ENCODE measurements at regions not wholly inside any gene's neighbourhood (a gene's known extent, or its start where the extent isn't known, plus 50 kb on each side); places are given as distances from the start of the nearest gene placed in this dataset.
"Not testable (repeated sequence)": the region's sequence is repeated elsewhere in the genome, so short reads cannot be mapped to it uniquely, and the experiment has no call there.

GRCh38 chr11:23455321-23455891 lies 595.1 kb upstream of the CCDC179 start:
- Histone ChIP-seq H3K4me1 (ENCODE audit: control insufficient read depth, insufficient read depth, low read length) (no peaks in the 10 kb centered on the region), H3K36me3 (ENCODE audit: control insufficient read depth, insufficient read depth, low read length) (no peaks in the 10 kb centered on the region), H3K4me3 (ENCODE audit: low read length) (no peak overlapping the region), H3K9me3 (ENCODE audit: control insufficient read depth, low read depth, low read length) (no peaks in the 10 kb centered on the region), H3K27ac (ENCODE audit: low read length) (no peak overlapping the region), H3K27me3 (ENCODE audit: control insufficient read depth, insufficient read depth, low read length) (no peaks in the 10 kb centered on the region)
- DNase-seq = no peak
- no CpG with 5 or more reads among the region's 3 CpGs for WGBS (ENCODE audit: insufficient coverage, low lambda C conversion rate)

DNA sequence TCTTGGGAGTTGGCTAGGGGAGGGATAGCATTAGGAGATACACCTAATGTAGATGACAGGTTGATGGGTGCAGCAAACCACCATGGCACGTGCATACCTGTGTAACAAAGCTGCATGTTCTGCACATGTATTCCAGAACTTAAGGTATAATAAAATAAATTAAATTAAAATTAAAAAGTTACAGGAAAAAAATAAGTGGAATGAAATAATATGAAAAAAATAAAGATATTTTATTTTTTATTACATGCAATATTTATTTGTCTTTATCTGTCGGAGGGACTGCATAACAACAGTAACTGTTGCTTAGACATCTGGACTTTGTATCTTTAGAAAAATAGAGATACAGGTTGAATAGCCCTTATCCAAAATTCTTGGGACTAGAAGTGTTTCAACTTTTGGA lies 597.4 kb upstream of the CCDC179 start:
- Histone ChIP-seq H3K9me3 (ENCODE audit: control insufficient read depth, low read depth, low read length) (no peaks in the 10 kb centered on the region), H3K4me3 (ENCODE audit: low read length) (no peak overlapping the region), H3K36me3 (ENCODE audit: control insufficient read depth, insufficient read depth, low read length) (no peaks in the 10 kb centered on the region), H3K27ac (ENCODE audit: low read length) (no peak overlapping the region), H3K27me3 (ENCODE audit: control insufficient read depth, insufficient read depth, low read length) (no peaks in the 10 kb centered on the region), H3K4me1 (ENCODE audit: control insufficient read depth, insufficient read depth, low read length) (no peaks in the 10 kb centered on the region)
- WGBS (ENCODE audit: insufficient coverage, low lambda C conversion rate) = 100% methylated on average over 1 of the region's 2 CpGs
- no peak for DNase-seq

GRCh38 chr11:23471878-23472277 lies 611.6 kb upstream of the CCDC179 start:
- Histone ChIP-seq H3K27me3 (ENCODE audit: control insufficient read depth, insufficient read depth, low read length) (no peaks in the 10 kb centered on the region), H3K4me3 (ENCODE audit: low read length) (no peak overlapping the region), H3K4me1 (ENCODE audit: control insufficient read depth, insufficient read depth, low read length) (no peaks in the 10 kb centered on the region), H3K9me3 (ENCODE audit: control insufficient read depth, low read depth, low read length) (no peaks in the 10 kb centered on the region), H3K27ac (ENCODE audit: low read length) (no peak overlapping the region), H3K36me3 (ENCODE audit: control insufficient read depth, insufficient read depth, low read length) (no peaks in the 10 kb centered on the region)
- no peak for DNase-seq
- WGBS (ENCODE audit: insufficient coverage, low lambda C conversion rate) = 100% methylated on average over 2 of the region's 2 CpGs

DNA sequence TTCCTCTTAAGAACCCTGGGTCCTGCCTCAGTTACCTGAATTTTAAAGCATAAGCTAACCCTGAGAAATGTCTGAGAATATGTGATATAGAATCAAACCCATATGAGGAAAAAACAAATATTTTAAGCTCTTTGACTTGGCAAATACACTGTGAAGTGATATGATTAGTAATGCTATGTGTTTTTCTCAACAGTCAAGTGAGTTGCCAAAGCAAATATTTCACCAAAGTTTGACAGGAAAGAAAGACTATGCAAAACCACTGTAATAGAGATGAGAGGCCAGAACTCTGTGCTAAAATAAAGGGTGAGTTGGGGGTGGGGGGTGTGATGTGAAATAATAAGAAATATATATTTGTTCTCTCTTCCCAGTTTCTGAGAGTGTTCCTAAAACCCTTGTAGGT lies 613.5 kb upstream of the CCDC179 start:
- H3K27me3 ChIP-seq (ENCODE audit: control insufficient read depth, insufficient read depth, low read length) = no peaks in the 10 kb centered on the region
- H3K27ac ChIP-seq (ENCODE audit: low read length) = no peak overlapping the region
- no peaks in the 10 kb centered on the region for H3K4me1 ChIP-seq (ENCODE audit: control insufficient read depth, insufficient read depth, low read length)
- no peaks in the 10 kb centered on the region for H3K36me3 ChIP-seq (ENCODE audit: control insufficient read depth, insufficient read depth, low read length)
- H3K4me3 ChIP-seq (ENCODE audit: low read length) = no peak overlapping the region
- no peaks in the 10 kb centered on the region for H3K9me3 ChIP-seq (ENCODE audit: control insufficient read depth, low read depth, low read length)
- no peak for DNase-seq

GRCh38 chr11:23480736-23481135 lies 620.5 kb upstream of the CCDC179 start:
- H3K27me3 ChIP-seq (ENCODE audit: control insufficient read depth, insufficient read depth, low read length) = no peaks in the 10 kb centered on the region
- H3K4me3 ChIP-seq (ENCODE audit: low read length) = no peak overlapping the region
- H3K9me3 ChIP-seq (ENCODE audit: control insufficient read depth, low read depth, low read length) = no peaks in the 10 kb centered on the region
- H3K36me3 ChIP-seq (ENCODE audit: control insufficient read depth, insufficient read depth, low read length) = no peaks in the 10 kb centered on the region
- no peaks in the 10 kb centered on the region for H3K4me1 ChIP-seq (ENCODE audit: control insufficient read depth, insufficient read depth, low read length)
- H3K27ac ChIP-seq (ENCODE audit: low read length) = no peak overlapping the region
- DNase-seq = no peak

GRCh38 chr11:23484146-23484545 lies 623.9 kb upstream of the CCDC179 start:
- H3K27me3 ChIP-seq (ENCODE audit: control insufficient read depth, insufficient read depth, low read length); H3K27ac ChIP-seq (ENCODE audit: low read length); DNase-seq; H3K36me3 ChIP-seq (ENCODE audit: control insufficient read depth, insufficient read depth, low read length); H3K4me3 ChIP-seq (ENCODE audit: low read length); H3K9me3 ChIP-seq (ENCODE audit: control insufficient read depth, low read depth, low read length); H3K4me1 ChIP-seq (ENCODE audit: control insufficient read depth, insufficient read depth, low read length): not testable (repeated sequence)
- WGBS (ENCODE audit: insufficient coverage, low lambda C conversion rate) = no CpG with 5 or more reads among the region's 3 CpGs

DNA sequence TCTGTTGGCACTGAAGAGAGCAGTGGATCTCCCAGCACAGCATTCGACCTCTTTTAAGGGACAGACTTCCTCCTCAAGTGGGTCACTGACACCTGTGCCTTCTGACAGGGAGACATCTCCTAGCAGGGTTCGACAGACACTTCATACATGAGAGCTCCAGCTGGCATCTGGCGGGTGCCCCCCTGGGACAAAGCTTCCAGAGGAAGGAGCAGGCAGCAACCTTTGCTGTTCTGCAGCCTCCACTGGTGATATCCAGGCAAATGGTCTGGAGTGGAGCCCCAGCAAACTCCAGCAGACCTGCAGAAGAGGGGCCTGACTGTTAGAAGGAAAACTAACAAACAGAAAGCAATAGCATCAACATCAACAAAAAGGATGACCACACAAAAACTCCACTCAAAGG lies 624.3 kb upstream of the CCDC179 start:
- not testable (repeated sequence) for H3K27ac ChIP-seq (ENCODE audit: low read length); H3K36me3 ChIP-seq (ENCODE audit: control insufficient read depth, insufficient read depth, low read length); H3K4me1 ChIP-seq (ENCODE audit: control insufficient read depth, insufficient read depth, low read length); H3K4me3 ChIP-seq (ENCODE audit: low read length); H3K27me3 ChIP-seq (ENCODE audit: control insufficient read depth, insufficient read depth, low read length); DNase-seq; H3K9me3 ChIP-seq (ENCODE audit: control insufficient read depth, low read depth, low read length)
- WGBS (ENCODE audit: insufficient coverage, low lambda C conversion rate) = no CpG with 5 or more reads among the region's 3 CpGs

GRCh38 chr11:23490557-23491235 lies 630.4 kb upstream of the CCDC179 start:
- no peak for DNase-seq
- Histone ChIP-seq H3K27ac (ENCODE audit: low read length) (no peak overlapping the region), H3K36me3 (ENCODE audit: control insufficient read depth, insufficient read depth, low read length) (no peaks in the 10 kb centered on the region), H3K4me1 (ENCODE audit: control insufficient read depth, insufficient read depth, low read length) (no peaks in the 10 kb centered on the region), H3K9me3 (ENCODE audit: control insufficient read depth, low read depth, low read length) (no peaks in the 10 kb centered on the region), H3K27me3 (ENCODE audit: control insufficient read depth, insufficient read depth, low read length) (no peaks in the 10 kb centered on the region), H3K4me3 (ENCODE audit: low read length) (no peak overlapping the region)
- no CpG with 5 or more reads among the region's 3 CpGs for WGBS (ENCODE audit: insufficient coverage, low lambda C conversion rate)

DNA sequence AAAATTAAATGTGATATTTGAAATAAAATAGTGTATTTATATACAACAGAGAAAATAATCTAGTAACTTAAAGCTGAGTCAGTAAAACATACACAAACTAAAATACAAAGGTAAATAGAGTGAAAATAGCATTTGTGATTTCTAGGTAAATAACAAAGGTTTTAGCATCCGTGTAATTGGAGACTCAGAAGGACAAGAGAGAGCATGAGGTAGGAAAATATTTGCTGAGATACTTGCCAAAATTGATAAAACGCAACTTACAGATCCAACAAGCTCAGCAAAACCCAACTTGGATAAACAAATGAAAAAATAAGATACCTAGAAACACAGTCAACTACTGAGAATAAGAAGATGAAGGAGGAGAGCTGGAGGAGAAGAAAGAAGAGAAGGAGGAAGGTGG lies 634.7 kb upstream of the CCDC179 start:
- WGBS (ENCODE audit: insufficient coverage, low lambda C conversion rate) = 33% methylated on average over 1 of the region's 2 CpGs
- no peak overlapping the region for H3K4me3 ChIP-seq (ENCODE audit: low read length)
- H3K4me1 ChIP-seq (ENCODE audit: control insufficient read depth, insufficient read depth, low read length) = no peaks in the 10 kb centered on the region
- no peaks in the 10 kb centered on the region for H3K9me3 ChIP-seq (ENCODE audit: control insufficient read depth, low read depth, low read length)
- H3K27me3 ChIP-seq (ENCODE audit: control insufficient read depth, insufficient read depth, low read length) = no peaks in the 10 kb centered on the region
- H3K27ac ChIP-seq (ENCODE audit: low read length) = no peak overlapping the region
- no peaks in the 10 kb centered on the region for H3K36me3 ChIP-seq (ENCODE audit: control insufficient read depth, insufficient read depth, low read length)
- DNase-seq = no peak

DNA sequence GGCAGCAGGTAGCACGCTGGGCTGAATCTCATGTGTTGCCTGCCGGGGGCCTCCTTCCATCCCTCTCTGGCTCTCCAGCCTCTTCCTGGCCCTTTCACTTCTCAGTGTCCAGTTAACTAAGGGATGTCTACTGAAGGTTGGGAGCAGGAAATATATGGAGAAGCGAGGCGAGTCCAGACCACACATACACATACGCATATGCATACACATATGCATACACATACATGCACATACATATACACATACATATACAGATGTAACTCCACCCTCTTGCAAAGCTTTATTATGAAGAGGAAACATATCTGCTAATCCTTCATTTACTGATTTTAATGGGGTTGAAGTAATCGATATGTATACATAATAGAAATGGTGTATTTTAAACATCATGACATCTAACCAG lies 636.1 kb upstream of the CCDC179 start:
- Histone ChIP-seq H3K27me3 (ENCODE audit: control insufficient read depth, insufficient read depth, low read length) (no peaks in the 10 kb centered on the region), H3K4me1 (ENCODE audit: control insufficient read depth, insufficient read depth, low read length) (no peaks in the 10 kb centered on the region), H3K36me3 (ENCODE audit: control insufficient read depth, insufficient read depth, low read length) (no peaks in the 10 kb centered on the region), H3K4me3 (ENCODE audit: low read length) (no peak overlapping the region), H3K9me3 (ENCODE audit: control insufficient read depth, low read depth, low read length) (no peaks in the 10 kb centered on the region), H3K27ac (ENCODE audit: low read length) (no peak overlapping the region)
- peak in 1 of 2 donors; percentile 1 for DNase-seq
- no CpG with 5 or more reads among the region's 6 CpGs for WGBS (ENCODE audit: insufficient coverage, low lambda C conversion rate)

DNA sequence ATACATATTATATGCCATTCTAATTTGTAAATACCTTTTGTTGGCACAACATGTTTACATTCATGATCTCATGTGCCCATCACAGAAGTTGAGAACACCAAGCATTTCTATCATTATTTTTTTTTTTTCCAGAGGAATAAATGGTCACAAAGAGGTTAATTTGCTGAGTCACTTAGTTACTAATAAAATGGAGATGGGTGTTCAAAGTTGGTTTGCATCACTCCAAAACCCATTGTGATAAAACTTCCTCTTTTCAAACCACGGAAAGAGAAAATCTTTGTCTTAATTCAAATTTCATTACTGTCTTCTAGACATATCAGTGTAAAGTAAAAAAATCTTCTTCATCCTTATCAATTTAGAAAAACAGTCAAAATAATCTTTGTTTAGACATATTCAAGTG lies 636.8 kb upstream of the CCDC179 start:
- no peak for DNase-seq
- no CpG with 5 or more reads among the region's 1 CpG for whole genome bisulfite sequencing (ENCODE audit: insufficient coverage, low lambda C conversion rate)
- H3K4me1 ChIP-seq (ENCODE audit: control insufficient read depth, insufficient read depth, low read length) = no peaks in the 10 kb centered on the region

More for the DNA sequence above, 636.8 kb upstream of the CCDC179 start:
- no peaks in the 10 kb centered on the region for H3K27me3 ChIP-seq (ENCODE audit: control insufficient read depth, insufficient read depth, low read length)
- no peaks in the 10 kb centered on the region for H3K9me3 ChIP-seq (ENCODE audit: control insufficient read depth, low read depth, low read length)
- no peak overlapping the region for H3K4me3 ChIP-seq (ENCODE audit: low read length)
- H3K27ac ChIP-seq (ENCODE audit: low read length) = no peak overlapping the region
- H3K36me3 ChIP-seq (ENCODE audit: control insufficient read depth, insufficient read depth, low read length) = no peaks in the 10 kb centered on the region
